Skin epidermis (tissue), 12 donors: ENCODE measurements at regions not wholly inside any gene's neighbourhood (a gene's known extent, or its start where the extent isn't known, plus 50 kb on each side); places are given as distances from the start of the nearest gene placed in this dataset.
"Not testable (repeated sequence)": the region's sequence is repeated elsewhere in the genome, so short reads cannot be mapped to it uniquely, and the experiment has no call there.

Source experiments
- H3K27ac ChIP-seq, 21 experiments: fragments of 200-600 bp; sonication (generic) in 11 of 21; one replicate each; pipeline ENCODE4 v1.5.0; 2020; ENCODE audit warnings: mild to moderate bottlenecking in 3 of 21, inconsistent platforms in 2 of 21, moderate library complexity in 2 of 21
- H3K4me3 ChIP-seq, 7 experiments: fragments of 200-600 bp; sonication (generic) in 2 of 7; one replicate each; pipeline ENCODE4 v1.5.0; 2020; ENCODE audit warnings: inconsistent platforms in 2 of 7, mild to moderate bottlenecking in 2 of 7, moderate library complexity in 1 of 7

GRCh38 chr11:23590596-23591308 is 730.5 kb upstream of the CCDC179 start:
- no peak overlapping the region for H3K27ac ChIP-seq
- no peak overlapping the region for H3K4me3 ChIP-seq

GRCh38 chr11:23594755-23595154 is 734.5 kb upstream of the CCDC179 start:
- Histone ChIP-seq H3K4me3 (no peak overlapping the region), H3K27ac (no peak overlapping the region)

- Histone ChIP-seq H3K27ac (no peak overlapping the region), H3K4me3 (no peak overlapping the region)
These were observed 744.7 kb upstream of the CCDC179 start for GRCh38 chr11:23604966-23605365.

GRCh38 chr11:23606191-23606590 is 745.9 kb upstream of the CCDC179 start:
- H3K4me3 ChIP-seq = no peak overlapping the region
- H3K27ac ChIP-seq = no peak overlapping the region

GRCh38 chr11:23611726-23612125 is 751.5 kb upstream of the CCDC179 start:
- Histone ChIP-seq H3K4me3 (no peak overlapping the region), H3K27ac (no peak overlapping the region)

- H3K27ac ChIP-seq = no peak overlapping the region
- H3K4me3 ChIP-seq = no peak overlapping the region
These were observed 760.3 kb upstream of the CCDC179 start for GRCh38 chr11:23620617-23621016.

GRCh38 chr11:23632293-23632692 is 772.0 kb upstream of the CCDC179 start:
- Histone ChIP-seq H3K4me3 (no peak overlapping the region), H3K27ac (no peak overlapping the region)

GRCh38 chr11:23644443-23644842 is 784.2 kb upstream of the CCDC179 start:
- H3K27ac ChIP-seq = no peak overlapping the region

GRCh38 chr11:23652336-23652735 is 792.1 kb upstream of the CCDC179 start:
- H3K27ac ChIP-seq, H3K4me3 ChIP-seq: not testable (repeated sequence)

More at GRCh38 chr11:23644443-23644842, 784.2 kb upstream of the CCDC179 start:
- no peak overlapping the region for H3K4me3 ChIP-seq

GRCh38 chr11:23653071-23653675 is 792.9 kb upstream of the CCDC179 start:
- no peak overlapping the region for H3K4me3 ChIP-seq
- no peak overlapping the region for H3K27ac ChIP-seq

- Histone ChIP-seq H3K27ac (no peak overlapping the region), H3K4me3 (no peak overlapping the region)
These were observed 808.0 kb upstream of the CCDC179 start for GRCh38 chr11:23668324-23668723.

GRCh38 chr11:23673366-23673765 is 813.1 kb upstream of the CCDC179 start:
- Histone ChIP-seq H3K27ac (no peak overlapping the region), H3K4me3 (no peak overlapping the region)

GRCh38 chr11:23674866-23675265 is 814.6 kb upstream of the CCDC179 start:
- no peak overlapping the region for H3K4me3 ChIP-seq
- no peak overlapping the region for H3K27ac ChIP-seq

GRCh38 chr11:23679041-23679440 is 817.8 kb upstream of the LUZP2 start:
- H3K27ac ChIP-seq = no peak overlapping the region
- H3K4me3 ChIP-seq = no peak overlapping the region

GRCh38 chr11:23679981-23680380 is 816.9 kb upstream of the LUZP2 start:
- Histone ChIP-seq H3K27ac (no peak overlapping the region), H3K4me3 (no peak overlapping the region)

GRCh38 chr11:23680488-23681230 is 816.2 kb upstream of the LUZP2 start:
- Histone ChIP-seq H3K4me3 (no peak overlapping the region), H3K27ac (no peak overlapping the region)

GRCh38 chr11:23684701-23685100 is 812.2 kb upstream of the LUZP2 start:
- H3K27ac ChIP-seq = no peak overlapping the region
- H3K4me3 ChIP-seq = no peak overlapping the region

GRCh38 chr11:23687991-23688390 is 808.9 kb upstream of the LUZP2 start:
- Histone ChIP-seq H3K27ac (no peak overlapping the region), H3K4me3 (no peak overlapping the region)

- H3K27ac ChIP-seq = no peak overlapping the region
These were observed 808.4 kb upstream of the LUZP2 start for GRCh38 chr11:23688411-23688810.

GRCh38 chr11:23688835-23689234 is 808.0 kb upstream of the LUZP2 start:
- no peak overlapping the region for H3K27ac ChIP-seq
- no peak overlapping the region for H3K4me3 ChIP-seq

More at GRCh38 chr11:23688411-23688810, 808.4 kb upstream of the LUZP2 start:
- no peak overlapping the region for H3K4me3 ChIP-seq
